ENCODE measurements at regions not wholly inside any gene's neighbourhood (a gene's known extent, or its start where the extent isn't known, plus 50 kb on each side); places are given as distances from the start of the nearest gene placed in this dataset.
A peak's percentile ranks its signal among the peaks of the same experiment; 100 is the strongest.
"Not testable (repeated sequence)": the region's sequence is repeated elsewhere in the genome, so short reads cannot be mapped to it uniquely, and the experiment has no call there.

GRCh38 chr4:187354740-187355139, 631.1 kb upstream of the FAT1 start:
- no peak for DNase-seq

- DNase-seq: no peak
Measured at GRCh38 chr4:187357045-187357643, 633.5 kb upstream of the FAT1 start.

GRCh38 chr4:187357821-187358220, 634.2 kb upstream of the FAT1 start:
- peak; percentile 82 for DNase-seq

- DNase-seq: no peak
Measured at GRCh38 chr4:187362937-187363857, 632.4 kb upstream of the ZFP42 start.

GRCh38 chr4:187364401-187364800, 631.2 kb upstream of the ZFP42 start:
- DNase-seq: no peak

GRCh38 chr4:187364851-187365250, 630.7 kb upstream of the ZFP42 start:
- no peak for DNase-seq

GRCh38 chr4:187366530-187366929, 629.0 kb upstream of the ZFP42 start:
- DNase-seq: no peak

- no peak for DNase-seq
Measured at GRCh38 chr4:187370918-187371317, 624.7 kb upstream of the ZFP42 start.

- no peak for DNase-seq
Measured at GRCh38 chr4:187378441-187378840, 617.1 kb upstream of the ZFP42 start.

GRCh38 chr4:187380181-187380581, 615.4 kb upstream of the ZFP42 start:
- DNase-seq: no peak

- DNase-seq: no peak
Measured at GRCh38 chr4:187383181-187383580, 612.4 kb upstream of the ZFP42 start.

- no peak for DNase-seq
Measured at GRCh38 chr4:187387739-187388138, 607.8 kb upstream of the ZFP42 start.

GRCh38 chr4:187389420-187389819, 606.2 kb upstream of the ZFP42 start:
- DNase-seq: no peak

- no peak for DNase-seq
Measured at GRCh38 chr4:187390646-187391045, 604.9 kb upstream of the ZFP42 start.

GRCh38 chr4:187393531-187394344, 601.8 kb upstream of the ZFP42 start:
- DNase-seq: no peak

GRCh38 chr4:187396106-187396505, 599.5 kb upstream of the ZFP42 start:
- no peak for DNase-seq

- not testable (repeated sequence) for DNase-seq
Measured at GRCh38 chr4:187408447-187408846, 587.1 kb upstream of the ZFP42 start.

- no peak for DNase-seq
Measured at GRCh38 chr4:187413564-187414358, 581.8 kb upstream of the ZFP42 start.

- no peak for DNase-seq
Measured at GRCh38 chr4:187414716-187415115, 580.9 kb upstream of the ZFP42 start.

GRCh38 chr4:187415231-187415630, 580.3 kb upstream of the ZFP42 start:
- DNase-seq: no peak

- no peak for DNase-seq
Measured at GRCh38 chr4:187416216-187416615, 579.4 kb upstream of the ZFP42 start.

- DNase-seq: no peak
Measured at GRCh38 chr4:187417721-187418120, 577.9 kb upstream of the ZFP42 start.
